Right lung (tissue), 2 donors: ENCODE measurements at regions not wholly inside any gene's neighbourhood (a gene's known extent, or its start where the extent isn't known, plus 50 kb on each side); places are given as distances from the start of the nearest gene placed in this dataset.

Source experiments
- DNase-seq, 2 donors: peaks; one replicate each; pipeline ENCODE4 v3.0.0-alpha.2; 2013

- no peak for DNase-seq
Observed at GRCh38 chr18:71012789-71013188, 723.9 kb downstream of the SOCS6 start.

DNA sequence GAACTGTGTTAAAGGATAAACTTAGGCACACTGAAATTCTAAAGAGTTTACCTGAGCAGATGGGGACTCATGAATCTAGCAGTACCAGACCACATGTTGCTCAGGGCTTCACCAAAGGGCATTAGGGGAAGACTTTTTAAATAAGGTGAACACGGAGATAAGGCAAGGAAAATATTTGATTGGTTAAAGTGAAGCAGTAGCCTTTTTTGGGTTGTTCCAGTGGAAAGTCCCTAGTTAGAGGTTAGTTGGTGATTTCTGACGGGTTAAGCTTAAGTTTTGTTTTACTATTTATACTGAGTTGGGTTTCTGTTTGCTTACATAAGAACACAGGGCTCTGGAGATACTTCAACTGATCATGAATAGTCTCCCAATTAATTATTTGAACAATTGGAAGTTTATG lies 722.5 kb downstream of the SOCS6 start:
- no peak for DNase-seq

DNA sequence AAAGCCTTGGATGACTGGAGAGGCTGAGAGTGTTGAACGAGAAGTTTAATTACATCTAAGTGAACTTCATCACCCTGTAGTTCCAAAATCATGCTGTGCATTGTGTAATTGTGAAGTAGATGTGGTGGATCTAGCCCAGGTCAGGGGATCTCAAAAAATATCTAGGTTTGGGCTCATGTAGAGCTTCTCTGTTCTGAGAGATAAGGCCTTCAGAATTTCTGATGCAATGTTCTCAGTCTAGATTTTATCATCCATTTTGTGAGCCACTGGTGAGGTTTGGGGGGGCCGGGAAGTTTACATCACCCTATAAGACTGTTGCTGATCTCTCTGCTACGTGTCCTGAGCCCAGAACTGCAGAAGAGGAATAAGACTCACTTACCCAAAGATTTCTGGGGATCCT lies 719.4 kb downstream of the SOCS6 start:
- no peak for DNase-seq

DNA sequence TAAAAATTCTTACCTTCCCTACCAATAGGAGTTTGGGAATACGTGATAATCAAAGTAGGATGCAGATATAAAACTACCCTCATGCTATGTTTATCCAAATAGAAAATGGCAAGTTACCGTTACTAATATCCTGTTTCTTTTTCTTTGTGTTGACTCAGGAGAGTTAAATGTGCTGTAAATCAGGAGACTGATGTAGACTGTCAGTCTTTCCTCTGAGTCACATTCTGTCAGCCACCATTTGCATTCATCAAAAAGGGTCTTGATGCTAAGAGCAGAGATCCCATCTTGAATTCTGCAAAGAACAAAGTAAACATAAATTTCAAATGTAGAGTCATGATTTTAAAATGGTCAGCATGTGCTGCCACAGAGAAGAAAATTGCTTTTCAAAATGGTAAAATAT lies 712.8 kb downstream of the SOCS6 start:
- DNase-seq = no peak

DNA sequence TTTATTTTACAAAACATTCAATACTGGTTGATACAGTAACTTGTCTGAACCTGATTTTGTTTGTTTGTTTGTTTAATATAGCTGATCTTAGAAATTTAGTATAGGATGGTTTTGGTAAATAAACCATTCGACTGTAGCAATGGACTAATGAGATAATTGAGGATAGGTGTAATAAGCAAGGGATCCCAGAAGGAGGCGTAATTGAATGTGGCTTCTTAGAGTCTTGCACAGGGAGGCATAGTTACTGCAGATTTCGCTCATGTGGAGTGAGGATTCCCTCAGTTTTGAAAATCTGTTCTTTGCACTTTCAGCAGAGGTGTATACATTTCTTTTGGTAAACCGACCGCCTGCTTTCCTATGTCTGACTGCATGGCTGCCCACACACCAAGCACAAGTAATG lies 709.6 kb downstream of the SOCS6 start:
- DNase-seq = no peak

DNA sequence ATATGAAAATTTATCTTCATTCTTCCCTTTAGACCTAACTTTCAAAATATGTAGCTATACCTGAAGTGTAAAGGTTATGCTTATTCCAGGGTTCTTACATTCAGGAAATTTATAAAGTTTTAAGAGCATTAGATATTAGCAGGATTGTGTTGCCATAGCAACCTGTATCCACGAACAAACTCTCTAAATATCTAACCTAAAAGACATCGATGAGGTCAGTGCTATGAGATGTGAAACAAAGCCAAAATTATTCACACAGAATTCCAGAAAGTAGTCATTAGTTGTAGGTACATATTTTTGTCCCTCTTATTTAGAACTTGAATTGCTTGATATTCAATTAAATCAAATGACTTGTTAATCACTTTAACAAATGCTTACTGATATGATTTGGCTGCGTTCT lies 705.3 kb downstream of the SOCS6 start:
- no peak for DNase-seq

DNA sequence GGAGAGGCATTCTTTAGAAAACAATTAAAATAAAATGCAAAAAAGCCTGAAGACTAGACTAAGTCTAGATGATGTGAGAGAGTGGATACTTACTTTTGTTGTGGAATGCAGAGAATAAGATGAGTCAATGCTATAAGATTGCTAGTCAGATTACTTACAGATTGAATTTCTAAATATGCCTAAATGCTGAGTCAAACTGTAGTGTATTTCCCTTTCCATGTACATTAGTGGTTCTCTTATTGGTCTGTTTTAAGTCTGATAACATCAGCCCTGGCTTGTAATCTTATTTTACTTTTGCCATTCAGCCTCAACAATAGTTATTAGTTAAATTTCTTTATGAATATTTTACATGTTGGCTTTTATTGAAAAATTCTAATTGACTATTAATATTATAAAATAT lies 702.7 kb downstream of the SOCS6 start:
- DNase-seq = no peak

GRCh38 chr18:70985948-70986347 lies 697.1 kb downstream of the SOCS6 start:
- DNase-seq = no peak

GRCh38 chr18:70982292-70982691 lies 693.4 kb downstream of the SOCS6 start:
- no peak for DNase-seq

- no peak for DNase-seq
Observed at GRCh38 chr18:70981400-70982140, 692.7 kb downstream of the SOCS6 start.

- DNase-seq = no peak
Observed at GRCh38 chr18:70973626-70974025, 684.8 kb downstream of the SOCS6 start.

DNA sequence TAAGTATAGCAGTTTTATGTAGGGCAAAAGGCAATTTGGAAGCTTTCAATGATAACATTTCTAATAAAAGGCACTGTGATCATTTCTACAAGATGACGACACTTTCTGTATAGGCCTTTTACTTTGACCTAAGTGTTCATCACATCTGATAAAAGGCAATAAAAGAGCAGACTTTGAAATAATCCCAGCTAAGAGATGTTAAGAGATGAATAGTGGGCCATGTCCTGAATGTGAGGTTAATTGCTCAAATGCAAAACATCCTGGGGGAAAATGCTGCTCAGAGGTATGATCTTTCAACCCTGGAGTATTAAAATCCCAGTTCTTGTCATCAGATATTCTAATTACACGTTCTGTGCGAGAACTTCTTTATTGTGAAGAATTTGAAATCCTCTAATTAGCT lies 677.6 kb downstream of the SOCS6 start:
- no peak for DNase-seq

DNA sequence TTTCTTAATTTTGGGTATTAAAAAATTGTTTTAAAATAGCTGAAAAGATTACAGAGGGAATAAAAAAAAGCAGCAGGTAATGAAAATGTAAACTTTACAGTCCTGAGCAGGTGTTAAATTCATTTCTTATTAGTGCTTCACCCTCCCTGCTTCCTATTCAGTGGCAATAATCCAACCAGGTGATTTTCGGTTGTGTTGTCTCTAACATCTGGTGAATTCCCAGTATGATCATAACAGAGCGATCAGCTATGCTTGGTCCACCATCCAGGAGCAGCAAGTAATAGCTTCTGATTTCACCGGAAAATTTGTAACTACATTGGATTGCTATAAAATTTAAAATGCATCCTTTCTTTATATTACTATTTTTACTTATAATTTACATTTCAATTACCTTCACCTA lies 673.1 kb downstream of the SOCS6 start:
- no peak for DNase-seq

GRCh38 chr18:70956554-70956953 lies 667.7 kb downstream of the SOCS6 start:
- no peak for DNase-seq

DNA sequence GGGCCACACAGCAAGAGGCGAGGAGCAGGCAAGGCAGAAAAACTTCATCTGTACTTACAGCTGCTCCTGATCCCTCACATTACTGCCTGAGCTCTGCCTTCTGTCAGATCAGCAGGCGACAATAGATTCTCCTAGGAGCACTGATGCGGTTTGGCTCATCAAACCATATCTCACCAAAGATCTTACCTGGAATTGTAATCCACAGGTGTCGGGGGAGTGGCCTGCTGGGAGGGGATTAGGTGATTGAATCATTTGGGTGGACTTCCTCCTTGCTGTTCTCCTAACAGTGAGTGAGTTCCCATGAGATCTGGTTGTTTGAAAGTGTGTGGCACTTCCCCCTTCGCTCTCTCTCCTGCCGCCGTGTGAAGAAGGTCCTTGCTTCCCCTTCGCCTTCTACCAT lies 647.3 kb downstream of the SOCS6 start:
- DNase-seq = no peak

DNA sequence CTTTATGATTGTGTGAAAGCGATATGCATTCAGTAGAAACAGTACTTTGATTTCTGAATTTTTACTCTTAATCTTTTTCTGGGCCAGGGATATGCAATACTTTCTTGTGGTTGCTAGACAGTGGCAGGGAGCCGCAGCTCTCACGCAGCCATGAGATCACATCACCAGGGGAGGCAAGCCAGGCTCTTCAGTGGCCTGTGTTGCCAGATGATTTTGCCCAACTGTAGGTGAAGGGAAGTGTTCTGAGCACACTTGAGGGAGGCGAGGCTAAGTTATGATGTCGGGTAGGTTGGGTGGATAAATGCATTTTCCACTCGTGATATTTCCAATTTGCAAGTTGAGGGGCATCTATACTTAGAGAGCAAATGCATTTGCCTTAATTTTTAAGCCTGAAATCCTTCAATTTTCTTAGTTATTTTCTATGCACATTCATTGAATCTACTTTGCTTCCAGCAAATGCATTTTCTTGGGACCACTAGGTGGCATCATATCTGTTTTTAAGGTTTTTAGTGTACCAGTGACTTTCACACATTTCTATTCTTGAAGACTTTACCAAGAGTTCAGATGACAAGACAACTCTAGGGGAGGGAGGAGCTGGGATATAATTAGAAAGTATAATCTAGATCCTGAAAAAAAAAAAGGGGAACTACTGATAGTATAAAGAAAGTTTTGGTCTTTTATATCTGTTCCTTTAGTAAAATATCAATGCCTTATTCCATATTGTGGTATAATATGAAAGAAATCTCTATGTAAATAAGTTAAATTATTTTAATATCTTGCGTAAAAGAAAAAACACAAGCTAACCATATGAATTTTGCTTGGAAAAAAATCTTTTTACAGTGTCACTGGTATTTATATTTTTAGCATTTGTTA lies 643.3 kb downstream of the SOCS6 start:
- peak; percentile 9 to 27 for DNase-seq

- no peak for DNase-seq
Observed at GRCh38 chr18:70920840-70921374, 632.1 kb downstream of the SOCS6 start.

DNA sequence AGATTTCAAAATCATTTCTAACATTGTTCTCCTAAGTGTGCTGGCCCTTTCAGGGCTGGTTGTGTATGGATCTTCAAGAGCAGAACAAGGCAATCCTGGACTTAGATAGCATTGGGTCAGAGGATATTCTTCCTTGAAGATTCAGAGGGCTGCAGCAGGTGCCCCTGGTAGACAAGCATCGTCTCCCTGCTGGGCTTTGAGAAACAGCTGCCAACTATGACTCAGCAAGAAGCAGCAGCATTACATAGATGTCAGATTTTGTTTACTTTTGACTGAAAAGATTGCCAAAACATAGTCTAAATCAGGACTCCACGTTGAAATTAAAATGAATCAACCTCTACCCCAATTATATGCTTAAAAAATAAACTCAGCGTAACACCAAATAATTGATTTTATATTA lies 618.8 kb downstream of the SOCS6 start:
- no peak for DNase-seq

DNA sequence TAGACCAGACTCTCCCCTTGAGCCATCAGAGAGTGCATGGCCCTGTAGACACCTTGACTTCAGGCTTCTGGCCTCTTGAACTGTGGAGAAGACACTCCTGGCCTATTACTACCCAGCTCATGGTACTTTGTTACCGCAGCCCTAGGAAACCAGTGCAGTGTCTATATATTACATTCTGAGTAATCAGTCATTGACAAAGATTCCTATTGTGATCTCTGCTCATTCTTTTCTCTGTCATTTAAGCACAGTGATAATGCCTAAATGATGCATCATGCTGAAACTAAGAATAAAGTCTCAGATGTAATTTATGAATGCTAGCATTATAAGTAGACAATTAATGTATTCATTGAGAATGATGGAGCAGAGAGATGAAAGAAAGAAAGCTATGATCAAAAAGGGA lies 603.5 kb downstream of the SOCS6 start:
- no peak for DNase-seq

DNA sequence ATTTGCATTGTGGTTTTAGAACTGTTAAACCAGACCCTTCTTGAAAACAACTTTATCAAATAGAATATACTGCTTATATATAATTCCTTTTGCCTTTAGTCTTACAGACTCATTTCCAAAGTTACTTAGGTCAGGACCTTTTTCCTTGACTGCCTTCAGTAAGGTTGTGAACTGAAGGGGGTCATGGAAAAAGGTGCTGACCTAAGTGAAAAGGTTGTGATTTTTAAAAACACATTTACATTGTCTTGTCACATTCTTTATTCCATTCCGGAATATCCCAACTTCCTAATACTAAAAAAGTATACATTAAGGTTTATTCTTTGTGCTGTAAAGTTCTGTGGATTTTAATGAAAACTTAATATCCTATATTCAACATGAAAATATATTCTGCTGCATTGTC lies 581.4 kb downstream of the SOCS6 start:
- DNase-seq = no peak

- no peak for DNase-seq
Observed at GRCh38 chr18:70848329-70848728, 559.5 kb downstream of the SOCS6 start.

DNA sequence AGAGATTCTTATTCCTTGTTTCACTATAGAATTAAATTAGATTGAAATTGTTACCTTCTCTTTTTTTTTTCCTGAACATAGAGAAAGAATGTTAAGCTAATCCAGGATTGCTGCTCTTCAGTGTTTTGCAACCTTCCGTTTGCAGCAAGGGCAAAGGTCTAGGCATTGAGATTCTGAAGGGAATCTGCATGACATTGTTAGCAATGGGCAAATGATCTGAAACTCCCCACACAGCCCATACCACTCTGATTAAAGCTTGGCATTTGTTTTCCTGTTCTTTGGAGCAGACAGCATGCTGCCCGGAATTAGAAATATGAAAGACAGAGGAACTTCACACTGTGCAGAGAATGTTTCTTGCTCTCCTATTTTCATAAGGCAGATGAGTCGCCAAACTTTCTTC lies 551.8 kb downstream of the SOCS6 start:
- no peak for DNase-seq

- no peak for DNase-seq
Observed at GRCh38 chr18:70827632-70828031, 538.8 kb downstream of the SOCS6 start.
